ENCODE measurements at regions not wholly inside any gene's neighbourhood (a gene's known extent, or its start where the extent isn't known, plus 50 kb on each side); places are given as distances from the start of the nearest gene placed in this dataset.

DNA sequence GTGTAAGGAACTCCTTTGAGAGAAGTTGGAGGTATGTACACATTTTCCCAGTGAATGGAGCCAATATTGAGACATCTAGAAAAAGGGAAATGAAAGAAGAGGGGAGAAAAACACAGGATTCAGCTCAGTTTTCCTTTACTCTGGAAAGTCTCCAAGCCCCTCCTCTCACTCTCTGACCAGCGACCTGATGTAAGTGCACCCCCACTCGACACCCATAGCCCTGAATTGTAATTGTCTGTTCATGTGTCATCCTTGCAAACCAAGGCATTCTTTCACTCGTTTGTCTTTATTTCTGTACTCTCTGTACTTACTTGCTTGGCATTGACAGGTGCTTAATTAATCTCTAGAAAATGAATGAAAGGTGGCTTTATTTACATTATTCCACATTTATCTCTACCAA is 55.7 kb upstream of the CTAGE1 start:
- TF ChIP-seq, protein P1, sequence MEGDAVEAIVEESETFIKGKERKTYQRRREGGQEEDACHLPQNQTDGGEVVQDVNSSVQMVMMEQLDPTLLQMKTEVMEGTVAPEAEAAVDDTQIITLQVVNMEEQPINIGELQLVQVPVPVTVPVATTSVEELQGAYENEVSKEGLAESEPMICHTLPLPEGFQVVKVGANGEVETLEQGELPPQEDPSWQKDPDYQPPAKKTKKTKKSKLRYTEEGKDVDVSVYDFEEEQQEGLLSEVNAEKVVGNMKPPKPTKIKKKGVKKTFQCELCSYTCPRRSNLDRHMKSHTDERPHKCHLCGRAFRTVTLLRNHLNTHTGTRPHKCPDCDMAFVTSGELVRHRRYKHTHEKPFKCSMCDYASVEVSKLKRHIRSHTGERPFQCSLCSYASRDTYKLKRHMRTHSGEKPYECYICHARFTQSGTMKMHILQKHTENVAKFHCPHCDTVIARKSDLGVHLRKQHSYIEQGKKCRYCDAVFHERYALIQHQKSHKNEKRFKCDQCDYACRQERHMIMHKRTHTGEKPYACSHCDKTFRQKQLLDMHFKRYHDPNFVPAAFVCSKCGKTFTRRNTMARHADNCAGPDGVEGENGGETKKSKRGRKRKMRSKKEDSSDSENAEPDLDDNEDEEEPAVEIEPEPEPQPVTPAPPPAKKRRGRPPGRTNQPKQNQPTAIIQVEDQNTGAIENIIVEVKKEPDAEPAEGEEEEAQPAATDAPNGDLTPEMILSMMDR (IDR thresholded peaks at IDR 0.05; ENCODE audit: extremely low read depth, missing control alignments), result no peak
- no peak for DNase-seq (ENCODE audit: low spot score)

- TF ChIP-seq, protein P1 (IDR thresholded peaks at IDR 0.05; ENCODE audit: extremely low read depth, missing control alignments), result no peak
- no peak for DNase-seq (ENCODE audit: low spot score)
These were observed 57.8 kb upstream of the CTAGE1 start for GRCh38 chr18:22475426-22476100.

GRCh38 chr18:22477222-22477621 is 59.5 kb upstream of the CTAGE1 start:
- no peak for DNase-seq (ENCODE audit: low spot score)
- TF ChIP-seq, protein P1 (IDR thresholded peaks at IDR 0.05; ENCODE audit: extremely low read depth, missing control alignments), result no peak

- TF ChIP-seq, protein P1 (IDR thresholded peaks at IDR 0.05; ENCODE audit: extremely low read depth, missing control alignments), result no peak
- no peak for DNase-seq (ENCODE audit: low spot score)
These were observed 65.2 kb upstream of the CTAGE1 start for GRCh38 chr18:22482948-22483347.

- DNase-seq (ENCODE audit: low spot score), result no peak
- TF ChIP-seq, protein P1 (IDR thresholded peaks at IDR 0.05; ENCODE audit: extremely low read depth, missing control alignments), result no peak
These were observed 65.7 kb upstream of the CTAGE1 start for GRCh38 chr18:22483407-22483806.

- TF ChIP-seq, protein P1 (IDR thresholded peaks at IDR 0.05; ENCODE audit: extremely low read depth, missing control alignments), result no peak
- DNase-seq (ENCODE audit: low spot score), result no peak
These were observed 66.8 kb upstream of the CTAGE1 start for GRCh38 chr18:22484471-22484870.

- DNase-seq (ENCODE audit: low spot score), result no peak
These were observed 68.1 kb upstream of the CTAGE1 start for GRCh38 chr18:22485808-22486244.

More at GRCh38 chr18:22485808-22486244, 68.1 kb upstream of the CTAGE1 start:
- TF ChIP-seq, protein P1 (IDR thresholded peaks at IDR 0.05; ENCODE audit: extremely low read depth, missing control alignments), result no peak

Data from GM20000 (cell line).